AG04449 (cell line): ENCODE measurements at regions not wholly inside any gene's neighbourhood (a gene's known extent, or its start where the extent isn't known, plus 50 kb on each side); places are given as distances from the start of the nearest gene placed in this dataset.

Experiments
- CTCF ChIA-PET: fragments of 350-600 bp; formaldehyde crosslinking; extraction: SDS; loops from one replicate; lab custom pipeline; 2021; ENCODE audit warnings: antibody characterized with exemption; lab: Yijun Ruan, JAX
- POLR2A ChIA-PET: fragments of 400-600, 350-600 bp; formaldehyde crosslinking; extraction: SDS; loops from one replicate; lab custom pipeline; 2020; ENCODE audit warnings: antibody characterized with exemption, inconsistent platforms; lab: Yijun Ruan, JAX
- DNase-seq: peaks from one replicate; pipeline ENCODE4 v3.0.0-alpha.2; 2010; ENCODE audit warnings: low read depth, low spot score
- H3K4me3 ChIP-seq: 2 replicates; pipeline ENCODE4 v1.5.1; 2011; ENCODE audit warnings: low read depth, mild to moderate bottlenecking, control low read depth, low read length
- CTCF ChIP-seq: IDR thresholded peaks from one replicate; pipeline ENCODE4 v1.5.1; 2011; ENCODE audit warnings: mild to moderate bottlenecking, moderate library complexity, low read length, control low read depth, inconsistent platforms; ENCODE audit not compliant: insufficient read depth; ENCODE audit errors: missing control alignments

- POLR2A ChIA-PET: no interaction called here
- H3K4me3 ChIP-seq: no peak overlapping the region
- DNase-seq: no peak
- CTCF ChIA-PET: no interaction called here
- no peak for TF ChIP-seq CTCF
Measured at GRCh38 chr12:77667101-77667500, 163.6 kb upstream of the NAV3 start.

- ChIA-PET CTCF (interaction anchor here (1.9 kb wide), 1 partner anchor 36 kb away, joined by 5 read pairs; no protein-coding TSS in a partner anchor), POLR2A (no interaction called here)
- TF ChIP-seq CTCF: no peak
- DNase-seq: no peak
- no peak overlapping the region for H3K4me3 ChIP-seq
Measured at GRCh38 chr12:77648716-77649115, 182.0 kb upstream of the NAV3 start.

- TF ChIP-seq CTCF: no peak
- DNase-seq: no peak
- no peak overlapping the region for H3K4me3 ChIP-seq
- CTCF ChIA-PET: interaction anchor here (0.9 to 2.0 kb wide), 4 partner anchors 11 to 39 kb away, joined by 3 to 5 read pairs (median 4); no protein-coding TSS in a partner anchor
- POLR2A ChIA-PET: no interaction called here
Measured at GRCh38 chr12:77645966-77646598, 184.6 kb upstream of the NAV3 start.

DNA sequence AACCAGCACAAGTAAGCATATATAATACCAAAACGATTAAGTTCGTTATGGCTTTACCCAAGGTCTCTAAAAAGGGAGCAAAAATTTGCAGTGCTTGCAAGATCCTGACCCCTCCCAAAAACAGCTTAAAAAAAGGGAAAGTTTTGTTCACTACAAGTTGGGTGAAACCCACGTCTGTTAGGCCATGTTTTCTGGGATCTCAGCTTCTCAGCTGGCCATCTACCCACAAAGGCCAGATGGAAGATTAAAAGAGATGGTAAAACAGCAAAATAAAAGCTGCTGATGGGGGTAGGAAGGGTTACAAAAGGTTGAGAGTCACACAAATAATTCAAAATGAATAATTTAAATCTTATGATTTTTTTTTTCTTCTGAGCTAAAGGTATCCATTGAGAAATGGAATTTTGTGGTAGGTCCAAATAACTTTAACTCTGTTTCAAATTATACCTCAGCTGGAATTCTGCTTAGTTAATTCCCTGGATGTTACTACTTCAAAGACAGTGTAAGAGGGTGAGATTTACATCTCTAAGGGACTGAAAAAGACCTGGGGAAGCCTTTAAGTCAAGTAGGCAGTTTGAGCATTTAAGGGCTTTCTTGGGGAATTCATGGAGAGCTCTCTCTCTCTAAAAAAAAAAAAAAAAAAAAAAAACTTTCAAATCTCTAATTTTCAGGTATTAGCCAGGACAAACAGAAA is 185.6 kb upstream of the NAV3 start:
- no peak for DNase-seq
- no peak for TF ChIP-seq CTCF
- no peak overlapping the region for H3K4me3 ChIP-seq
- ChIA-PET CTCF (interaction anchor here (1.1 to 1.7 kb wide), 2 partner anchors 10 to 11 kb away, joined by 3 to 4 read pairs; no protein-coding TSS in a partner anchor), POLR2A (no interaction called here)

GRCh38 chr12:77642246-77642645 is 188.4 kb upstream of the NAV3 start:
- DNase-seq: no peak
- no peak overlapping the region for H3K4me3 ChIP-seq
- CTCF ChIA-PET: interaction anchor here (1.1 to 1.5 kb wide), 2 partner anchors 9 to 43 kb away, joined by 3 read pairs; no protein-coding TSS in a partner anchor
- POLR2A ChIA-PET: no interaction called here
- TF ChIP-seq CTCF: no peak

DNA sequence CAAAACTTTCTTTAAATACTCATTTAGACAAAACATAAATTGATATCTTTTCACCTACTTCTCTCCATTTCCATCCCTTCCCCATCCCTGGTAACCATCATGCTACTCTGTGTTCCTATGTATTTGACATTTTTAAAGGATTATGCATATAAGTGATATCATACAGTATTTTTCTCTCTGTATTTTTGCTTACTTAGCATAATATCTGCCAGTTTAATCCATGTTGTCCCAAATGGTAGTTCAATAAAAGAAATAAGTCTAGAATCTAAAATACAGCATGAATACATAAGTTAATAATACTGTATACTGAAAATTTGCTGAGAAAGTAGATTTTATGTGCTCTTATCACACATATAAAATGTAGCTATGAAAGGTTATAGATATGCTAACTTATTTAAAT is 190.3 kb upstream of the NAV3 start:
- CTCF ChIA-PET: no interaction called here
- no peak for TF ChIP-seq CTCF
- no peak overlapping the region for H3K4me3 ChIP-seq
- DNase-seq: no peak
- POLR2A ChIA-PET: no interaction called here
